HCT116 (cell line): ENCODE measurements at regions not wholly inside any gene's neighbourhood (a gene's known extent, or its start where the extent isn't known, plus 50 kb on each side); places are given as distances from the start of the nearest gene placed in this dataset.

Experiments used
- ATAC-seq: fragments of 200-7000 bp; cut with Tn5 transposase; 2 replicates; pipeline ENCODE4 v1.9.1; 2020; ENCODE audit warnings: mild to moderate bottlenecking, moderate library complexity
- BruUV-seq: library from RNA; stranded (reverse); fragments of 400-500 nt; replicated peaks from 2 replicates; lab custom pipeline; 2021; lab: Mats Ljungman, UMichigan
- CTCF ChIA-PET: fragments of 300-600 bp; sonication (Branson Sonifier 250); formaldehyde crosslinking; loops from one replicate; lab custom pipeline; 2021; ENCODE audit warnings: antibody characterized with exemption; lab: Charles Lee
- POLR2A ChIA-PET: fragments of 300-600, 350-600 bp; sonication (Branson Sonifier 250); formaldehyde crosslinking; loops from one replicate; lab custom pipeline; 2021; ENCODE audit warnings: antibody characterized with exemption; lab: Charles Lee
- RAD21 ChIA-PET, 2 experiments: fragments of 300-600 bp; sonication (Branson Sonifier 250); formaldehyde crosslinking; loops; one replicate each; lab custom pipeline; 2023; ENCODE audit warnings: low total read pairs in 2 of 2; ENCODE audit not compliant: uncharacterized antibody in 2 of 2, unreplicated experiment in 2 of 2, low non-redundant PET in 1 of 2; lab: Charles Lee
- DNase-seq: peaks from one replicate; pipeline ENCODE4 v3.0.0-alpha.2; 2010; ENCODE audit warnings: low read depth, low spot score
- H2AFZ ChIP-seq: fragments of 200-600 bp; shearing (Covaris generic), sonication (generic); 2 replicates; pipeline ENCODE4 v1.6.1; 2017; ENCODE audit warnings: low read depth, mixed run types, mixed read lengths, antibody characterized with exemption, low read length; ENCODE audit not compliant: poor library complexity, severe bottlenecking
- H3K27ac ChIP-seq: 2 replicates; pipeline ENCODE4 v1.5.1; 2012; ENCODE audit warnings: low read depth, low read length
- H3K27me3 ChIP-seq: fragments of 200-600 bp; sonication (generic); 2 replicates; pipeline ENCODE4 v1.6.1; 2016; ENCODE audit warnings: mixed run types, low read length, mixed read lengths; ENCODE audit not compliant: insufficient read depth
- H3K36me3 ChIP-seq, 2 experiments: fragments of 200-500 bp in 1 of 2; fragments of 200-600 bp in 1 of 2; sonication (Bioruptor generic) in 1 of 2; sonication (generic) in 1 of 2; 2 replicates each; pipeline versions ENCODE4 v1.5.1 to v1.6.1; 2014 to 2016; ENCODE audit warnings: low read length in 2 of 2, inconsistent platforms in 1 of 2, mixed read lengths in 1 of 2, mixed run types in 1 of 2; ENCODE audit not compliant: insufficient read depth in 2 of 2, control insufficient read depth in 1 of 2
- H3K4me1 ChIP-seq, 2 experiments: fragments of 200-600 bp in 1 of 2; sonication (generic) in 1 of 2; 2 replicates each; pipeline versions ENCODE4 v1.5.1 to v1.6.1; 2012 to 2017; ENCODE audit warnings: low read length in 2 of 2, inconsistent platforms in 1 of 2, mild to moderate bottlenecking in 1 of 2, mixed read lengths in 1 of 2, mixed run types in 1 of 2, moderate library complexity in 1 of 2; ENCODE audit not compliant: insufficient read depth in 2 of 2, control insufficient read depth in 1 of 2
- H3K4me2 ChIP-seq: fragments of 200-600 bp; sonication (generic); 2 replicates; pipeline ENCODE4 v1.6.1; 2017; ENCODE audit warnings: mixed run types, low read length, mixed read lengths
- H3K4me3 ChIP-seq, 2 experiments: fragments of 200-600 bp in 1 of 2; sonication (generic) in 1 of 2; replicated peaks in 1 of 2; 2 replicates each; pipeline ENCODE4 v1.5.1; 2011 to 2016; ENCODE audit warnings: low read length in 2 of 2, control low read depth in 1 of 2, low read depth in 1 of 2, mild to moderate bottlenecking in 1 of 2, mixed read lengths in 1 of 2, mixed run types in 1 of 2
- H3K79me2 ChIP-seq: fragments of 200-600 bp; sonication (generic); 2 replicates; pipeline ENCODE4 v1.6.1; 2017; ENCODE audit warnings: mild to moderate bottlenecking, mixed run types, low read length, moderate library complexity, mixed read lengths; ENCODE audit not compliant: insufficient read depth
- H3K9ac ChIP-seq: fragments of 200-600 bp; sonication (generic); 2 replicates; pipeline ENCODE4 v1.6.1; 2016; ENCODE audit warnings: low read length, mixed read lengths
- H3K9me2 ChIP-seq: fragments of 200-600 bp; sonication (generic), shearing (Covaris generic); 2 replicates; pipeline ENCODE4 v1.6.1; 2017; ENCODE audit warnings: mixed run types, mild to moderate bottlenecking, moderate library complexity; ENCODE audit not compliant: insufficient read depth
- H3K9me3 ChIP-seq, 2 experiments: fragments of 200-500 bp in 1 of 2; fragments of 200-600 bp in 1 of 2; sonication (Bioruptor generic) in 1 of 2; sonication (generic) in 1 of 2; 2 replicates each; pipeline ENCODE4 v1.6.1; 2014 to 2017; ENCODE audit warnings: low read length in 2 of 2, mixed read lengths in 2 of 2, inconsistent platforms in 1 of 2, low read depth in 1 of 2, mild to moderate bottlenecking in 1 of 2, mixed run types in 1 of 2, moderate library complexity in 1 of 2; ENCODE audit not compliant: control insufficient read depth in 1 of 2, insufficient read depth in 1 of 2
- H4K20me1 ChIP-seq: fragments of 200-600 bp; sonication (generic), shearing (Covaris generic); 2 replicates; pipeline ENCODE4 v1.6.1; 2017; ENCODE audit warnings: mixed run types, mild to moderate bottlenecking, moderate library complexity; ENCODE audit not compliant: insufficient read depth
- CTCF ChIP-seq, 3 experiments: fragments of 200-600 bp in 1 of 3; sonication (generic) in 1 of 3; IDR thresholded peaks in 2 of 3; conservative IDR thresholded peaks in 1 of 3; 2 replicates each; pipeline ENCODE4 v1.5.1; 2012 to 2017; ENCODE audit warnings: low read depth in 2 of 3, low read length in 2 of 3, antibody characterized with exemption in 1 of 3, borderline replicate concordance in 1 of 3, control low read depth in 1 of 3, mild to moderate bottlenecking in 1 of 3, mixed read lengths in 1 of 3, mixed run types in 1 of 3, moderate library complexity in 1 of 3; ENCODE audit not compliant: insufficient read depth in 1 of 3
- EGR1 ChIP-seq: IDR thresholded peaks from 2 replicates; pipeline ENCODE4 v1.6.1; 2012; ENCODE audit warnings: low read depth
- EZH2 ChIP-seq: fragments of 200-600 bp; sonication (generic); IDR thresholded peaks from 2 replicates; pipeline ENCODE4 v1.6.1; 2017; ENCODE audit warnings: antibody characterized with exemption, mixed run types
- FOSL1 ChIP-seq: IDR thresholded peaks from 2 replicates; pipeline ENCODE4 v1.6.1; 2012; ENCODE audit warnings: low read depth
- MAX ChIP-seq: IDR thresholded peaks from 2 replicates; pipeline ENCODE4 v1.6.1; 2012
- POLR2A ChIP-seq: IDR thresholded peaks from 2 replicates; pipeline ENCODE4 v1.7.0; 2011; ENCODE audit warnings: borderline replicate concordance; ENCODE audit not compliant: insufficient read depth, insufficient read length; ENCODE audit errors: extremely low read depth
- POLR2AphosphoS5 ChIP-seq: IDR thresholded peaks from 2 replicates; pipeline ENCODE4 v1.6.1; 2011; ENCODE audit warnings: mild to moderate bottlenecking, low read depth, low read length, moderate library complexity
- REST ChIP-seq: IDR thresholded peaks from 2 replicates; pipeline ENCODE4 v1.6.1; 2012; ENCODE audit warnings: low read depth
- SIN3A ChIP-seq: IDR thresholded peaks from 2 replicates; pipeline ENCODE4 v1.6.1; 2012; ENCODE audit warnings: low read depth
- SRF ChIP-seq: IDR thresholded peaks from 2 replicates; pipeline ENCODE4 v1.6.1; 2012; ENCODE audit warnings: low read depth
- TCF7L2 ChIP-seq: IDR thresholded peaks from 2 replicates; pipeline ENCODE4 v1.7.0; 2011; ENCODE audit warnings: borderline replicate concordance, inconsistent platforms; ENCODE audit not compliant: insufficient read depth, insufficient read length; ENCODE audit errors: extremely low read depth
- ZFX ChIP-seq: fragments of 450-650 bp; IDR thresholded peaks from 2 replicates; pipeline ENCODE4 v1.6.1; 2017
- intact Hi-C: fragments of 100-400 bp; cut with micrococcal nuclease; formaldehyde crosslinking; loops from 2 replicates; pipeline ENCODE4 v1.10.0; 2022

- TF ChIP-seq TCF7L2 (no peak), POLR2A (no peak)
These were observed 379.0 kb downstream of the STIM2 start (continued) for GRCh38 chr4:27239641-27240040.

- ChIA-PET CTCF (no interaction called here), RAD21 (no interaction called here), POLR2A (no interaction called here)
- H4K20me1 ChIP-seq: no peaks in the 10 kb centered on the region
- no peaks in the 10 kb centered on the region for H3K79me2 ChIP-seq
- no peak overlapping the region for H3K4me2 ChIP-seq
- DNase-seq (no peak), ATAC-seq (no peak)
- no peak for TF ChIP-seq TCF7L2
- TF ChIP-seq SRF: no peak
- no peaks in the 10 kb centered on the region for H3K9me3 ChIP-seq
- H3K4me3 ChIP-seq: no peak overlapping the region
- no peak overlapping the region for H2AFZ ChIP-seq
- no peaks in the 10 kb centered on the region for H3K9me2 ChIP-seq
- H3K36me3 ChIP-seq: no peaks in the 10 kb centered on the region
- BruUV-seq: no TSS peak
- no peaks in the 10 kb centered on the region for H3K4me1 ChIP-seq
- H3K9ac ChIP-seq: no peak overlapping the region
- intact Hi-C loops: no loop called here
- no peak overlapping the region for H3K27ac ChIP-seq
- 0 out of 2 replicates have a peak, but pooled peaks cover 7% of the 10 kb centered on the region for H3K27me3 ChIP-seq
These were observed 381.6 kb downstream of the STIM2 start for GRCh38 chr4:27242217-27242616.

GRCh38 chr4:27245216-27245615, 384.6 kb downstream of the STIM2 start:
- Histone ChIP-seq H3K36me3 (no peaks in the 10 kb centered on the region), H3K27me3 (0 out of 2 replicates have a peak, but pooled peaks cover 7% of the 10 kb centered on the region), H3K79me2 (no peaks in the 10 kb centered on the region), H3K4me1 (no peaks in the 10 kb centered on the region), H3K9ac (no peak overlapping the region), H4K20me1 (no peaks in the 10 kb centered on the region), H3K4me3 (no peak overlapping the region), H2AFZ (no peak overlapping the region), H3K9me3 (no peaks in the 10 kb centered on the region), H3K9me2 (no peaks in the 10 kb centered on the region), H3K27ac (no peak overlapping the region), H3K4me2 (no peak overlapping the region)
- RAD21 ChIA-PET: no interaction called here
- CTCF ChIA-PET: no interaction called here
- ATAC-seq (no peak), DNase-seq (no peak)
- no TSS peak for BruUV-seq
- intact Hi-C loops: no loop called here
- POLR2A ChIA-PET: no interaction called here
- TF ChIP-seq REST (no peak), SRF (no peak), MAX (no peak), CTCF (IDR thresholded peaks at IDR 0.05 in 2 of 3, conservative IDR thresholded peaks at IDR 0.05 in 1 of 3; ENCODE audit: borderline replicate concordance in 1 of 3, insufficient read depth in 1 of 3, low read depth in 2 of 3, low read length in 2 of 3) (no peak), POLR2AphosphoS5 (no peak), TCF7L2 (no peak), FOSL1 (no peak), EGR1 (no peak), ZFX (no peak), SIN3A (no peak), EZH2 (no peak)
